Upper lobe of right lung (tissue), 1 donor: ENCODE measurements at regions not wholly inside any gene's neighbourhood (a gene's known extent, or its start where the extent isn't known, plus 50 kb on each side); places are given as distances from the start of the nearest gene placed in this dataset.

ENCODE experiments used
- ATAC-seq: fragments of 200-7000 bp; cut with Tn5 transposase; one replicate; pipeline ENCODE4 v1.9.1; 2020; ENCODE audit warnings: mild to moderate bottlenecking, moderate library complexity
- DNase-seq: peaks from one replicate; pipeline ENCODE4 v3.0.0-alpha.2; 2020
- H3K27ac ChIP-seq: fragments of 200-600 bp; one replicate; pipeline ENCODE4 v1.8.0; 2022
- H3K27me3 ChIP-seq: fragments of 200-600 bp; one replicate; pipeline ENCODE4 v1.8.0; 2022; ENCODE audit warnings: mild to moderate bottlenecking
- H3K36me3 ChIP-seq: fragments of 200-600 bp; one replicate; pipeline ENCODE4 v1.8.0; 2022
- H3K4me1 ChIP-seq: fragments of 200-600 bp; one replicate; pipeline ENCODE4 v1.8.0; 2022
- H3K4me3 ChIP-seq: fragments of 200-600 bp; one replicate; pipeline ENCODE4 v1.8.0; 2022; ENCODE audit warnings: mild to moderate bottlenecking
- H3K9me3 ChIP-seq: fragments of 200-600 bp; one replicate; pipeline ENCODE4 v1.8.0; 2022
- intact Hi-C: fragments of 100-400 bp; cut with DNase I; formaldehyde crosslinking; loops from one replicate; pipeline ENCODE4 v1.11.0; 2022
- TF ChIP-seq, protein P1 (sequence below): fragments of 200-600 bp; IDR thresholded peaks from one replicate; pipeline ENCODE4 v1.8.0; 2022; ENCODE audit warnings: antibody characterized with exemption
- donor health status: DM: no; HTN: yes; CAD: no; lungs with severe emphysema.

DNA sequence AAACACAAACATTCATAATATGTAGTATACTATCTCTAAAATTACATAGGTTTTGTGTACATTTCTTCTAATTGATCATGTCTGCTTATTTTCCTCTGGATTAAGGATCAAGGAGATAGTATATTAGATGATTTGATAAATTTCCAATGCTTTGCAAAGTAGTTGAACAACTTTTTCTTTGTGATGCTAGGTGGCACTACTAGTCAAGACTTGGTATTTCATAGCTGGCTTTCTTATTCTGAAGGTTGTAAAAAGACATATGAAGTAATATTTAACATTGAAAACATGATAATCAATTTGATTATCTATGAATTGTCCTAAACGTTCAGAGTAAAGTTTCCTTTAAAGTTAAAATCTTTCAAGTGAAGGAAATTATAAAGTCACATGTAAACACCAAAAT, 106.1 kb upstream of the FGF10 start:
- ATAC-seq = no peak
- no peaks in the 10 kb centered on the region for H3K9me3 ChIP-seq
- TF ChIP-seq, protein P1, sequence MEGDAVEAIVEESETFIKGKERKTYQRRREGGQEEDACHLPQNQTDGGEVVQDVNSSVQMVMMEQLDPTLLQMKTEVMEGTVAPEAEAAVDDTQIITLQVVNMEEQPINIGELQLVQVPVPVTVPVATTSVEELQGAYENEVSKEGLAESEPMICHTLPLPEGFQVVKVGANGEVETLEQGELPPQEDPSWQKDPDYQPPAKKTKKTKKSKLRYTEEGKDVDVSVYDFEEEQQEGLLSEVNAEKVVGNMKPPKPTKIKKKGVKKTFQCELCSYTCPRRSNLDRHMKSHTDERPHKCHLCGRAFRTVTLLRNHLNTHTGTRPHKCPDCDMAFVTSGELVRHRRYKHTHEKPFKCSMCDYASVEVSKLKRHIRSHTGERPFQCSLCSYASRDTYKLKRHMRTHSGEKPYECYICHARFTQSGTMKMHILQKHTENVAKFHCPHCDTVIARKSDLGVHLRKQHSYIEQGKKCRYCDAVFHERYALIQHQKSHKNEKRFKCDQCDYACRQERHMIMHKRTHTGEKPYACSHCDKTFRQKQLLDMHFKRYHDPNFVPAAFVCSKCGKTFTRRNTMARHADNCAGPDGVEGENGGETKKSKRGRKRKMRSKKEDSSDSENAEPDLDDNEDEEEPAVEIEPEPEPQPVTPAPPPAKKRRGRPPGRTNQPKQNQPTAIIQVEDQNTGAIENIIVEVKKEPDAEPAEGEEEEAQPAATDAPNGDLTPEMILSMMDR = no peak
- DNase-seq = no peak
- H3K4me1 ChIP-seq = no peaks in the 10 kb centered on the region
- H3K36me3 ChIP-seq = no peaks in the 10 kb centered on the region
- intact Hi-C loops = no loop called here
- no peak overlapping the region for H3K27ac ChIP-seq
- no peak overlapping the region for H3K4me3 ChIP-seq
- H3K27me3 ChIP-seq = no peaks in the 10 kb centered on the region

DNA sequence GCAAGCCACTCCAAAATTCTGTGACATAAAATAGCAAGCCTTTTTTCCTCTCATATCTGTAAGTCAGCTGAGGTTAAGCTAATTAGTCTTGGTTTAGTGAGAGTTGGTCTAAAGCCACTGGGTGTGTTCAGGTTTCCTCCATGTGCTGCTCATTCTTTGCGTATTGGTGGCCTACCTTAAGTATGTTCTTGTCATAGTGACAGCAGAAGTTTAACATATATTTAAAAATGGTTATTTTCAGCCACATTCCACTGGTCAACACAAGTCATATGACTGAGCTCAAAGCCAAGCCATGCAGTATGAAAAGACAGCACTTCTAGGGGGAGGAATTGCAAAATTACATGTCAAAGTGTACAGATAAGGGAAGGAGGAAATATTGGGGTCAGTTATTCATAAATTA, 100.5 kb upstream of the FGF10 start:
- no peak overlapping the region for H3K4me3 ChIP-seq
- H3K27me3 ChIP-seq = no peaks in the 10 kb centered on the region
- ATAC-seq = no peak
- no peaks in the 10 kb centered on the region for H3K9me3 ChIP-seq
- no peaks in the 10 kb centered on the region for H3K36me3 ChIP-seq
- no peak for DNase-seq
- no peak overlapping the region for H3K27ac ChIP-seq
- TF ChIP-seq, protein P1 = no peak
- intact Hi-C loops = no loop called here
- no peaks in the 10 kb centered on the region for H3K4me1 ChIP-seq

DNA sequence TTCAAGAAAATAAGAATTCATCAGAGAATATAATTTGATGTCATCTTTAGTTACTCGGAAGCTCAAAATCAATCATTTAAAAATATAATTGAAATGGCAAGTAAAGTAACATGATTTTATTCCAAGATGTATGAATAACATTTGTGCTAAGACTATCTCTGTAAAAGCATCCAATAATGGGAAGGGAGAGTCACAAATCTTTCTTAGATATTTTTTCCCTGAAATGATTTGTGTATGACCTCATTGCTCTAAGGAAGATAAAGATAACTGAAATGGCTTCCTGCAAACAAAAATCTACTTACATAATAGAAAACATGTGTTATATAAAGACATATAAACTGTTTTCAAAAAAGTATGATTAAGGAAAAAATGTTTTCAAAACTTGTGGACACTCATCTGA, 97.4 kb upstream of the FGF10 start:
- Histone ChIP-seq H3K27ac (no peak overlapping the region), H3K4me1 (no peaks in the 10 kb centered on the region), H3K36me3 (no peaks in the 10 kb centered on the region), H3K4me3 (no peak overlapping the region), H3K9me3 (no peaks in the 10 kb centered on the region), H3K27me3 (no peaks in the 10 kb centered on the region)
- DNase-seq (no peak), ATAC-seq (no peak)
- intact Hi-C loops = no loop called here
- TF ChIP-seq, protein P1 = no peak

DNA sequence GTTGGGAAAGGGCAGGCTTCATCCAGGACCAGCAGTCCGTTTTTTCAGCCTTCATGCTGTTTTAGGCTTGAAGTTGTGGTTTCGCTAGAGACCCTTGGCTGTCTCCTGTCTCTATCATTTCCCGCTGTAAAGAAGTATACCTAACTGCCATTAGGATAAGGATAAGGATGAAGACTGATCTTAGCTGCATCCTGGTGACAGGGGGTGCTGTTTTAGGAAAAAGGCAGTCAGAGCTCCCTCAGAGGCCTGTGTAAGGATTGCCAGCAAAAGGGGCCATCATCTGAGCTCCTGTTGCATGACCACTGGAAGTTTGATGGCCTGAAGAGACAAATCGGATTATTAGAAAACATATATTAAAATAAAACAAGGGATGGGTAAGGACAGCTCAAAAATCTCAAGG, 64.8 kb upstream of the FGF10 start:
- intact Hi-C loops = no loop called here
- no peak for DNase-seq
- H3K4me3 ChIP-seq = no peak overlapping the region
- no peaks in the 10 kb centered on the region for H3K36me3 ChIP-seq
- H3K27ac ChIP-seq = no peak overlapping the region
- H3K4me1 ChIP-seq = no peaks in the 10 kb centered on the region
- no peak for ATAC-seq
- no peaks in the 10 kb centered on the region for H3K9me3 ChIP-seq
- H3K27me3 ChIP-seq = no peaks in the 10 kb centered on the region
- TF ChIP-seq, protein P1 = no peak

DNA sequence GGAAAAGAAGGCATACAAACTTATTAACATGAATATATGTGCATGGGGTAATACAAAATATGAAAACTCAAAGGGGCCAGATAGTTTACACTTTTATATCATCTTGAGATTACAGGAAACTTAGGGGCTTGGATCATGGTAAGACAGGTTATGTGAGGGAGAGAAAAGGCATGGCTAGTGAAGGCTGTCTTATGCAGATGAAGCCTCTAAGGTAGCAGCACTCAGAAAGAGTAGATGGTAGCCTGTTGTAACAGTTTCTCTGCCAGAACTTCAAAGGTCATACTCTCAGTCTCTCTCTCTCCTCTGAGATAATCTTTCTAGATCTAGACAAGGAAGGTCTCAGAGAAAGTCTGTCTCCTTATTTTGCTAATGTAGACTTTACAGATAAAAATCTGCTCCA, 57.2 kb upstream of the FGF10 start:
- Histone ChIP-seq H3K27me3 (no peaks in the 10 kb centered on the region), H3K27ac (no peak overlapping the region), H3K36me3 (no peaks in the 10 kb centered on the region), H3K4me3 (no peak overlapping the region), H3K9me3 (no peaks in the 10 kb centered on the region), H3K4me1 (no peaks in the 10 kb centered on the region)
- no peak for DNase-seq
- ATAC-seq = no peak
- intact Hi-C loops = no loop called here
- TF ChIP-seq, protein P1 = no peak

DNA sequence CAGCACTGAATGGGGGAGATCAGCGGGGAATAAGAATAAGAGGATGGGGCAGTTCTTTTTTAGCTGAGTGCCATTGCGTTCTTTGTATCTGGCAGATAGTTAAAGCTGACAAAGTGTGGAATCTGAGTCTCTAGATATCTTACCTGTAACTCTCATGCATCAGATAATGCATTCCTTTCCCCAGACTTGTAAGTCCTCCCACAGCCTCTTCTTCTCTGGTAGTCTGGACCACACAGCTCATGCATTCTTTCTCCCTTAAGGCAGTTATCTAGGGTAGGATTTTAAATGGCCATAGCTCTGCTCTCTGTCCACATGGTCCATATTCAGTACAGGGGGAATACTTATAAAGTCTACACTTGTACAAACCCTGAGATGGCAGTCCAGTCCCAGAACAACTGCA, 54.0 kb upstream of the FGF10 start:
- DNase-seq = no peak
- Histone ChIP-seq H3K36me3 (no peaks in the 10 kb centered on the region), H3K4me1 (no peaks in the 10 kb centered on the region), H3K27ac (no peak overlapping the region), H3K4me3 (no peak overlapping the region), H3K27me3 (no peaks in the 10 kb centered on the region), H3K9me3 (no peaks in the 10 kb centered on the region)
- intact Hi-C loops = no loop called here
- ATAC-seq = no peak
- TF ChIP-seq, protein P1 = no peak
